Fibroblast of lung (primary cell): ENCODE measurements at regions not wholly inside any gene's neighbourhood (a gene's known extent, or its start where the extent isn't known, plus 50 kb on each side); places are given as distances from the start of the nearest gene placed in this dataset.

Source experiments
- DNase-seq, 2 donors: peaks; one replicate each; pipeline versions ENCODE4 v3.0.0 to v3.0.0-alpha.2; 2010; ENCODE audit warnings: low read depth in 2 of 2
- H2AFZ ChIP-seq: 2 replicates; pipeline ENCODE4 v1.5.1; 2012; ENCODE audit warnings: low read length, control low read depth, inconsistent platforms
- H3K27ac ChIP-seq: 2 replicates; pipeline ENCODE4 v1.5.1; 2011; ENCODE audit warnings: low read length, control low read depth; ENCODE audit not compliant: insufficient read depth
- H3K27me3 ChIP-seq: 2 replicates; pipeline ENCODE4 v1.5.1; 2011; ENCODE audit warnings: mild to moderate bottlenecking, low read length; ENCODE audit not compliant: control insufficient read depth, insufficient read depth
- H3K36me3 ChIP-seq: 2 replicates; pipeline ENCODE4 v1.5.1; 2011; ENCODE audit warnings: low read length; ENCODE audit not compliant: control insufficient read depth, insufficient read depth
- H3K4me1 ChIP-seq: 2 replicates; pipeline ENCODE4 v1.5.1; 2011; ENCODE audit warnings: low read length; ENCODE audit not compliant: control insufficient read depth, insufficient read depth; ENCODE audit errors: extremely low read depth
- H3K4me2 ChIP-seq: 2 replicates; pipeline ENCODE4 v1.5.1; 2011; ENCODE audit warnings: low read length, control low read depth; ENCODE audit not compliant: insufficient read depth; ENCODE audit errors: extremely low read depth
- H3K4me3 ChIP-seq, 4 experiments: fragments of 200-600 bp in 1 of 4; sonication (generic) in 1 of 4; replicated peaks in 1 of 4; 2 replicates each; pipeline ENCODE4 v1.5.1; 2011 to 2016; ENCODE audit warnings: low read length in 4 of 4, low read depth in 3 of 4, mild to moderate bottlenecking in 3 of 4, control low read depth in 2 of 4, inconsistent platforms in 1 of 4, mixed read lengths in 1 of 4; ENCODE audit not compliant: insufficient read depth in 1 of 4; ENCODE audit errors: control extremely low read depth in 1 of 4
- H3K79me2 ChIP-seq: 2 replicates; pipeline ENCODE4 v1.5.1; 2012; ENCODE audit warnings: mild to moderate bottlenecking, low read length, inconsistent platforms; ENCODE audit not compliant: control insufficient read depth, insufficient read depth
- H3K9ac ChIP-seq: 2 replicates; pipeline ENCODE4 v1.5.1; 2011; ENCODE audit warnings: mild to moderate bottlenecking, low read length, control low read depth; ENCODE audit not compliant: insufficient read depth
- H3K9me3 ChIP-seq: 2 replicates; pipeline ENCODE4 v1.5.1; 2012; ENCODE audit warnings: low read depth, low read length; ENCODE audit not compliant: control insufficient read depth, insufficient read depth
- H4K20me1 ChIP-seq: 2 replicates; pipeline ENCODE4 v1.5.1; 2011; ENCODE audit warnings: low read length; ENCODE audit not compliant: control insufficient read depth, insufficient read depth; ENCODE audit errors: extremely low read depth
- EZH2 ChIP-seq: IDR thresholded peaks from 2 replicates; pipeline ENCODE4 v1.5.1; 2012; ENCODE audit warnings: low read length, control low read depth, mild to moderate bottlenecking; ENCODE audit errors: missing control alignments
- TF ChIP-seq, protein P1 (sequence below), 2 donors: IDR thresholded peaks in 1 of 2; conservative IDR thresholded peaks in 1 of 2; 1 replicate in 1 of 2; 2 replicates in 1 of 2; pipeline ENCODE4 v1.5.1; 2011 to 2012; ENCODE audit warnings: low read length in 2 of 2, control low read depth in 1 of 2, inconsistent platforms in 1 of 2, low read depth in 1 of 2, mild to moderate bottlenecking in 1 of 2

GRCh38 chr12:113609692-113610469, 138.2 kb upstream of the LHX5 start:
- Histone ChIP-seq H3K4me1 (no peaks in the 10 kb centered on the region), H3K27me3 (peaks cover 3% of the 10 kb centered on the region), H3K27ac (no peak overlapping the region), H3K9ac (no peak overlapping the region), H3K9me3 (no peaks in the 10 kb centered on the region), H3K4me3 (no peak overlapping the region), H3K4me2 (no peak overlapping the region), H4K20me1 (no peaks in the 10 kb centered on the region), H3K79me2 (no peaks in the 10 kb centered on the region), H2AFZ (no peak overlapping the region), H3K36me3 (no peaks in the 10 kb centered on the region)
- TF ChIP-seq, protein P1, sequence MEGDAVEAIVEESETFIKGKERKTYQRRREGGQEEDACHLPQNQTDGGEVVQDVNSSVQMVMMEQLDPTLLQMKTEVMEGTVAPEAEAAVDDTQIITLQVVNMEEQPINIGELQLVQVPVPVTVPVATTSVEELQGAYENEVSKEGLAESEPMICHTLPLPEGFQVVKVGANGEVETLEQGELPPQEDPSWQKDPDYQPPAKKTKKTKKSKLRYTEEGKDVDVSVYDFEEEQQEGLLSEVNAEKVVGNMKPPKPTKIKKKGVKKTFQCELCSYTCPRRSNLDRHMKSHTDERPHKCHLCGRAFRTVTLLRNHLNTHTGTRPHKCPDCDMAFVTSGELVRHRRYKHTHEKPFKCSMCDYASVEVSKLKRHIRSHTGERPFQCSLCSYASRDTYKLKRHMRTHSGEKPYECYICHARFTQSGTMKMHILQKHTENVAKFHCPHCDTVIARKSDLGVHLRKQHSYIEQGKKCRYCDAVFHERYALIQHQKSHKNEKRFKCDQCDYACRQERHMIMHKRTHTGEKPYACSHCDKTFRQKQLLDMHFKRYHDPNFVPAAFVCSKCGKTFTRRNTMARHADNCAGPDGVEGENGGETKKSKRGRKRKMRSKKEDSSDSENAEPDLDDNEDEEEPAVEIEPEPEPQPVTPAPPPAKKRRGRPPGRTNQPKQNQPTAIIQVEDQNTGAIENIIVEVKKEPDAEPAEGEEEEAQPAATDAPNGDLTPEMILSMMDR (conservative IDR thresholded peaks at IDR 0.05 in 1 of 2, IDR thresholded peaks at IDR 0.05 in 1 of 2; ENCODE audit: low read depth in 1 of 2, low read length in 2 of 2), result no peak
- no peak for TF ChIP-seq EZH2
- DNase-seq, result no peak

GRCh38 chr12:113604666-113605065, 133.0 kb upstream of the LHX5 start:
- Histone ChIP-seq H3K4me3 (no peak overlapping the region), H4K20me1 (no peaks in the 10 kb centered on the region), H3K4me1 (no peaks in the 10 kb centered on the region), H3K27ac (no peak overlapping the region), H3K36me3 (no peaks in the 10 kb centered on the region), H2AFZ (no peak overlapping the region), H3K27me3 (no peaks in the 10 kb centered on the region), H3K9me3 (no peaks in the 10 kb centered on the region), H3K79me2 (no peaks in the 10 kb centered on the region), H3K9ac (no peak overlapping the region), H3K4me2 (no peak overlapping the region)
- no peak for TF ChIP-seq EZH2
- TF ChIP-seq, protein P1 (conservative IDR thresholded peaks at IDR 0.05 in 1 of 2, IDR thresholded peaks at IDR 0.05 in 1 of 2; ENCODE audit: low read depth in 1 of 2, low read length in 2 of 2), result no peak
- DNase-seq, result no peak

DNA sequence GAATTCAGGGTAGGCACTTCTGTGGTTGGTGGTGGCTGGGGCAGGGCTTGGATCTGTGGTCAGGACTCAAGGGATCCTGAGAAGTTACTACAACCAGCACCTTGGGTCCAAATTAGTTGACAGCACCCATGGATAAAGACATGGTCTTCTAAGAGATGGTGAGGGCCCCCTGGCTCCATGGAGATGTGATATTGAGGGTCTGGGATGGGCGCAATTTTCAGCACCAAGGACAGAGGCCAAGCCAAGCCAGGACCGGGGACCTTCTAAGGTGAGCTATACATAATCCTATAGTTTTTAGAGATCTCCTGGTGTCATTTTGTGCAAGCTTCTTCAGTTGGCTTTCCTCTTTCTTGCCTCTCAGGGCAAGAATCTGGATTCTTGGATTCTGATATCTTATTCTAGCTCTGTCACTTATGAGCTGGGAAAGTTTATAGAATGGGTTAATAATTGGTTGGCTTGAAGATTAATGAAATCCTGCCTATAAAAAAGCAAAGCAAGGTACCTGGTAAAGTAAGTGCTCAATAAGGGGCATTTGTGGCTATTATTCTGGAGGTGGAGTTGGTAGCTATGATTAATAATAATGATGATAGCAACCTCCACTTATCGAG, 130.1 kb upstream of the LHX5 start:
- DNase-seq, result no peak
- H3K36me3 ChIP-seq, result no peaks in the 10 kb centered on the region
- no peak overlapping the region for H2AFZ ChIP-seq
- TF ChIP-seq, protein P1 (conservative IDR thresholded peaks at IDR 0.05 in 1 of 2, IDR thresholded peaks at IDR 0.05 in 1 of 2; ENCODE audit: low read depth in 1 of 2, low read length in 2 of 2), result no peak
- no peak for TF ChIP-seq EZH2
- H3K9ac ChIP-seq, result no peak overlapping the region
- no peak overlapping the region for H3K4me2 ChIP-seq
- H3K4me3 ChIP-seq, result no peak overlapping the region
- H3K27ac ChIP-seq, result no peak overlapping the region
- H4K20me1 ChIP-seq, result no peaks in the 10 kb centered on the region
- no peaks in the 10 kb centered on the region for H3K27me3 ChIP-seq
- H3K9me3 ChIP-seq, result no peaks in the 10 kb centered on the region
- H3K79me2 ChIP-seq, result no peaks in the 10 kb centered on the region
- H3K4me1 ChIP-seq, result no peaks in the 10 kb centered on the region
